PC-3 (cell line): ENCODE measurements at regions not wholly inside any gene's neighbourhood (a gene's known extent, or its start where the extent isn't known, plus 50 kb on each side); places are given as distances from the start of the nearest gene placed in this dataset.

ENCODE experiments used
- ATAC-seq: fragments of 200-7000 bp; cut with Tn5 transposase; 2 replicates; pipeline ENCODE4 v1.9.1; 2020; ENCODE audit warnings: mild to moderate bottlenecking, moderate library complexity
- BruUV-seq: library from RNA; stranded (reverse); fragments of 400-500 nt; replicated peaks from 2 replicates; lab custom pipeline; 2021; lab: Mats Ljungman, UMichigan
- CTCF ChIA-PET: fragments of 300-600 bp; sonication (Branson Sonifier 250); formaldehyde crosslinking; loops from one replicate; lab custom pipeline; 2022; ENCODE audit warnings: antibody characterized with exemption; lab: Charles Lee
- POLR2A ChIA-PET: fragments of 300-600 bp; sonication (Branson Sonifier 250); formaldehyde crosslinking; loops from one replicate; lab custom pipeline; 2022; ENCODE audit warnings: antibody characterized with exemption; ENCODE audit not compliant: unreplicated experiment; lab: Charles Lee
- DNase-seq: peaks from one replicate; pipeline ENCODE4 v3.0.0-alpha.2; 2015
- H2AFZ ChIP-seq: fragments of 300-600 bp; sonication (generic); 2 replicates; pipeline ENCODE4 v1.6.0; 2016; ENCODE audit warnings: antibody characterized with exemption, low read length
- H3F3A ChIP-seq: fragments of 300-600 bp; sonication (generic); one replicate; pipeline ENCODE4 v1.6.0; 2017; ENCODE audit warnings: antibody characterized with exemption, low read length, control low read depth, mild to moderate bottlenecking; ENCODE audit not compliant: unreplicated experiment
- H3K27ac ChIP-seq: fragments of 300-600 bp; sonication (generic); 2 replicates; pipeline ENCODE4 v1.5.1; 2016; ENCODE audit warnings: mild to moderate bottlenecking, low read length
- H3K27me3 ChIP-seq: fragments of 300-600 bp; sonication (generic); 2 replicates; pipeline ENCODE4 v1.6.1; 2016; ENCODE audit warnings: low read length, mixed read lengths
- H3K36me3 ChIP-seq: fragments of 300-600 bp; sonication (generic); 2 replicates; pipeline ENCODE4 v1.6.1; 2016; ENCODE audit warnings: low read depth, mixed run types, low read length, mixed read lengths
- H3K4me1 ChIP-seq: fragments of 300-600 bp; sonication (generic); 2 replicates; pipeline ENCODE4 v1.5.1; 2016; ENCODE audit warnings: low read length; ENCODE audit not compliant: insufficient read depth
- H3K4me2 ChIP-seq: fragments of 300-600 bp; sonication (generic); 2 replicates; pipeline ENCODE4 v1.6.0; 2016; ENCODE audit warnings: low read length
- H3K4me3 ChIP-seq: fragments of 300-600 bp; sonication (generic); 2 replicates; pipeline ENCODE4 v1.5.1; 2016; ENCODE audit warnings: mild to moderate bottlenecking, low read length, mixed read lengths
- H3K79me2 ChIP-seq: fragments of 300-600 bp; sonication (generic); 2 replicates; pipeline ENCODE4 v1.6.1; 2017; ENCODE audit warnings: low read length, mixed read lengths
- H3K9ac ChIP-seq: fragments of 300-600 bp; sonication (generic); 2 replicates; pipeline ENCODE4 v1.6.0; 2016; ENCODE audit warnings: mild to moderate bottlenecking, low read length
- H3K9me2 ChIP-seq: fragments of 300-600 bp; sonication (generic); replicated peaks from 2 replicates; pipeline ENCODE4 v1.6.1; 2016; ENCODE audit warnings: mixed run types, low read length, mixed read lengths
- H3K9me3 ChIP-seq: fragments of 300-600 bp; sonication (generic); 2 replicates; pipeline ENCODE4 v1.6.1; 2016; ENCODE audit warnings: low read length, mixed read lengths
- H4K20me1 ChIP-seq: fragments of 300-600 bp; sonication (generic); 2 replicates; pipeline ENCODE4 v1.6.1; 2016; ENCODE audit warnings: low read length, mixed read lengths
- EZH2 ChIP-seq: fragments of 300-600 bp; sonication (generic); IDR thresholded peaks from one replicate; pipeline ENCODE4 v1.6.1; 2017; ENCODE audit warnings: antibody characterized with exemption, mild to moderate bottlenecking, low read length; ENCODE audit not compliant: unreplicated experiment
- EZH2phosphoT487 ChIP-seq: fragments of 300-600 bp; sonication (generic); IDR thresholded peaks from 2 replicates; pipeline ENCODE4 v1.6.1; 2018; ENCODE audit warnings: mild to moderate bottlenecking, antibody characterized with exemption, low read length, borderline replicate concordance
- intact Hi-C: fragments of 100-400 bp; cut with micrococcal nuclease; formaldehyde crosslinking; loops from 2 replicates; pipeline ENCODE4 v1.9.0; 2023
- TF ChIP-seq, protein P1 (sequence below): fragments of 300-600 bp; sonication (generic); conservative IDR thresholded peaks from 2 replicates; pipeline ENCODE4 v1.5.1; 2017; ENCODE audit warnings: antibody characterized with exemption, low read depth, mild to moderate bottlenecking, low read length

DNA sequence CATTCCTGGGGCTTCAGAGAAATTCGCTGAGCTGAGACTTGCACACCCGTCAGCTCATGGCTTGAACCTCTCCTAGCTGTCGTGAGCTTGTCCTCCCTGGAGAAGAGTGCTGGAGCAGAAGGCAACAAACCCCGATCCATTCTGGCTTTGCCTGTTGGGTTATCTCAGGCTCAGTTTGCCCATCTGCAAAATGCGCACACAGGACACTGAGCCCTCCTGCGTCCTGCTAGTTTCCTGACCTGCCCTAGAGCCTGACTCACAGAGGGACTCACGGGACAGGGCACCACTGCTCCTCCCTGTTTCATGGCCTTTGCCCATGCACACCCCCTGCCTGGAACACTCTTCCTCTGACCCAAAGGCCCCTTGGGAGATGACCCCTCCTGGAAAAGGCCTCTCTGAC, 365.0 kb downstream of the MN1 start:
- Histone ChIP-seq H3K9me3 (no peaks in the 10 kb centered on the region), H3K36me3 (no peaks in the 10 kb centered on the region), H3K4me3 (no peak overlapping the region), H3K9me2 (no peaks in the 10 kb centered on the region), H3K79me2 (no peaks in the 10 kb centered on the region), H3K4me1 (peaks cover 21% of the 10 kb centered on the region), H3F3A (no peaks in the 10 kb centered on the region), H3K27me3 (no peaks in the 10 kb centered on the region), H3K9ac (no peak overlapping the region), H3K4me2 (no peak overlapping the region), H4K20me1 (no peaks in the 10 kb centered on the region), H2AFZ (no peak overlapping the region), H3K27ac (no peak overlapping the region)
- TF ChIP-seq EZH2phosphoT487 = no peak
- no peak for TF ChIP-seq EZH2
- TF ChIP-seq, protein P1, sequence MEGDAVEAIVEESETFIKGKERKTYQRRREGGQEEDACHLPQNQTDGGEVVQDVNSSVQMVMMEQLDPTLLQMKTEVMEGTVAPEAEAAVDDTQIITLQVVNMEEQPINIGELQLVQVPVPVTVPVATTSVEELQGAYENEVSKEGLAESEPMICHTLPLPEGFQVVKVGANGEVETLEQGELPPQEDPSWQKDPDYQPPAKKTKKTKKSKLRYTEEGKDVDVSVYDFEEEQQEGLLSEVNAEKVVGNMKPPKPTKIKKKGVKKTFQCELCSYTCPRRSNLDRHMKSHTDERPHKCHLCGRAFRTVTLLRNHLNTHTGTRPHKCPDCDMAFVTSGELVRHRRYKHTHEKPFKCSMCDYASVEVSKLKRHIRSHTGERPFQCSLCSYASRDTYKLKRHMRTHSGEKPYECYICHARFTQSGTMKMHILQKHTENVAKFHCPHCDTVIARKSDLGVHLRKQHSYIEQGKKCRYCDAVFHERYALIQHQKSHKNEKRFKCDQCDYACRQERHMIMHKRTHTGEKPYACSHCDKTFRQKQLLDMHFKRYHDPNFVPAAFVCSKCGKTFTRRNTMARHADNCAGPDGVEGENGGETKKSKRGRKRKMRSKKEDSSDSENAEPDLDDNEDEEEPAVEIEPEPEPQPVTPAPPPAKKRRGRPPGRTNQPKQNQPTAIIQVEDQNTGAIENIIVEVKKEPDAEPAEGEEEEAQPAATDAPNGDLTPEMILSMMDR = no peak
- CTCF ChIA-PET = no interaction called here
- POLR2A ChIA-PET = no interaction called here
- ATAC-seq (no peak), DNase-seq (no peak)
- intact Hi-C loops = no loop called here
- BruUV-seq = no TSS peak

DNA sequence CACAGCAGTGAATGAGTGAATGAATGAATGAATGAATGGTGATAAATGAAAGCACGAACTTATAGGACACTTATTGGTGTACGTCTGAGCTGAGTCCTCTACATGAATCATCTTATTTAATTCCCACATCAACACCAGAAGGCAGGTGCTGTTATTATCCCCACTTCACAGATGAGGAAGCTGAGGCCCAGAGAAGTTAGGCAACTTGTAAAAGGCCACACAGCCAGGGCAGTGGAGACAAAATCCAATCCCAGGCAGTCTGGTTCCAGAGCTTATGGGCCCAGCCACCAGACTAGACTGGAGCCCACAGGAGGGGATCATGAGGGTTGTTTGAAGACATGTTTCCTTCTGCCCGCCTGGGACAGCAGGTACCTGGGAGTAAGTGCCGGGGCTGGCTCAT, 364.0 kb downstream of the MN1 start:
- H3K27me3 ChIP-seq = no peaks in the 10 kb centered on the region
- no peaks in the 10 kb centered on the region for H3K9me2 ChIP-seq
- H3K4me1 ChIP-seq = peaks cover 21% of the 10 kb centered on the region
- no peak overlapping the region for H2AFZ ChIP-seq
- no peak overlapping the region for H3K9ac ChIP-seq
- DNase-seq (no peak), ATAC-seq (no peak)
- H3K79me2 ChIP-seq = no peaks in the 10 kb centered on the region
- H3K4me2 ChIP-seq = no peak overlapping the region
- no TSS peak for BruUV-seq
- H4K20me1 ChIP-seq = no peaks in the 10 kb centered on the region
- H3K27ac ChIP-seq = no peak overlapping the region
- ChIA-PET CTCF (no interaction called here), POLR2A (no interaction called here)
- H3K4me3 ChIP-seq = no peak overlapping the region
- no peaks in the 10 kb centered on the region for H3K36me3 ChIP-seq
- no peaks in the 10 kb centered on the region for H3K9me3 ChIP-seq
- TF ChIP-seq, protein P1 = no peak
- intact Hi-C loops = no loop called here
- no peaks in the 10 kb centered on the region for H3F3A ChIP-seq

DNA sequence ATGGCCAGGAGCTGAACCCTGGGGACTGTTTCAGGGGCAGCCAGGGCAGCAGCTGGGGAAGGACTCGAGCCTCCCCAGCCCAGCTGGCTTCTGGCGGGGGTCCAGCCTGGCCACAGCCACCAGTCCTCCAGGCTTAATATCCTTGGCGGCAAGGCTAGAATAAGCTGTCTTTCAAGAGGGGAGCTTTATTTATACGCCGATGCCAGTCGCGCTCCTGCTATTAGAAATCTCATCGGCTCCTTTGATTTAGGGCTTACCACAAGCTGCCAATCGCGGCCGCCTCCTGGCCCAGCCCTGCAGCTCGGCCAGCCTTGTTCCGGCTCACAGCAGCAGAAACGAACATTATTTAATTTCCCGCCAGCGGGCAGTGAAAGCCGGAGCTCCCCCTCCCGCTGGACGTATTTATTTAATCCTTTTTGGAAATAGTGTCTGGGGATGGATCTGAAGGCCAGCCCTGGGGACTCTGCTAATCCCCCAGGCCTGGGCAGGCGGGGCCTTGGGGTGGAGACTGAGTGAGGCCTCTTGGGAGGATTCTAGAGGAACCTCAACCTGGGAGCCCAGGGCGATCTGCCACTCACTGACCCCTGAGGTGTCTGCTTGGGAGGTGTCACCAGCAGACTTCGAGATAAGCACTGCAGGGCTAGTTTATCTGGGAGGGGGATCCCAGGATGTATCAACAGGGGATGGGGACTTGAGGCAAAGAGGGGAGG, 363.1 kb downstream of the MN1 start:
- Histone ChIP-seq H3K9ac (no peak overlapping the region), H3K4me3 (peak overlapping the region; percentile 4; the same call in 1 of the 2 replicates), H3K4me1 (peaks cover 19% of the 10 kb centered on the region), H3K9me3 (no peaks in the 10 kb centered on the region), H3K4me2 (peak overlapping the region; percentile 44), H2AFZ (peak overlapping the region; percentile 60), H4K20me1 (no peaks in the 10 kb centered on the region), H3F3A (no peaks in the 10 kb centered on the region), H3K27ac (no peak overlapping the region), H3K27me3 (no peaks in the 10 kb centered on the region), H3K9me2 (no peaks in the 10 kb centered on the region), H3K79me2 (no peaks in the 10 kb centered on the region), H3K36me3 (no peaks in the 10 kb centered on the region)
- ATAC-seq (peak; percentile 77), DNase-seq (peak; percentile 43)
- POLR2A ChIA-PET = no interaction called here
- no TSS peak for BruUV-seq
- TF ChIP-seq EZH2phosphoT487 = no peak
- TF ChIP-seq, protein P1 = 0 out of 2 replicates have a peak, but pooled peaks have one; percentile 13
- CTCF ChIA-PET = interaction anchor here (0.5 kb wide), 1 partner anchor 22 kb away, joined by 3 read pairs; no protein-coding TSS in a partner anchor
- intact Hi-C loops = no loop called here
